H9 (cell line): ENCODE measurements at regions not wholly inside any gene's neighbourhood (a gene's known extent, or its start where the extent isn't known, plus 50 kb on each side); places are given as distances from the start of the nearest gene placed in this dataset.

Experiments used
- DNase-seq: peaks from one replicate; pipeline ENCODE4 v3.0.0-alpha.2; 2017
- H2AFZ ChIP-seq: one replicate; pipeline ENCODE4 v1.6.1; 2013; ENCODE audit warnings: mild to moderate bottlenecking, low read length, control low read depth, moderate library complexity
- H2AK5ac ChIP-seq: 2 replicates; pipeline ENCODE4 v1.6.1; 2013; ENCODE audit warnings: low read length, control low read depth, mixed read lengths; ENCODE audit not compliant: insufficient read length
- H2BK120ac ChIP-seq: one replicate; pipeline ENCODE4 v1.6.1; 2013; ENCODE audit warnings: low read depth, mild to moderate bottlenecking, low read length, control low read depth, inconsistent platforms; ENCODE audit not compliant: poor library complexity, severe bottlenecking
- H2BK12ac ChIP-seq: 2 replicates; pipeline ENCODE4 v1.6.1; 2013; ENCODE audit warnings: low read length, control low read depth, mixed read lengths, low read depth; ENCODE audit not compliant: insufficient read length
- H2BK15ac ChIP-seq: 2 replicates; pipeline ENCODE4 v1.6.1; 2013; ENCODE audit warnings: low read depth, low read length, control low read depth
- H2BK20ac ChIP-seq: one replicate; pipeline ENCODE4 v1.6.1; 2013; ENCODE audit warnings: low read depth, mild to moderate bottlenecking, low read length, control low read depth, inconsistent platforms; ENCODE audit not compliant: poor library complexity, severe bottlenecking
- H2BK5ac ChIP-seq: 2 replicates; pipeline ENCODE4 v1.6.1; 2013; ENCODE audit warnings: low read length, control low read depth, mixed read lengths; ENCODE audit not compliant: insufficient read length
- H3K14ac ChIP-seq: 2 replicates; pipeline ENCODE4 v1.6.1; 2013; ENCODE audit warnings: low read length, control low read depth; ENCODE audit not compliant: insufficient read depth
- H3K18ac ChIP-seq: 2 replicates; pipeline ENCODE4 v1.6.1; 2013; ENCODE audit warnings: low read depth, mild to moderate bottlenecking, mixed read lengths, low read length, control low read depth; ENCODE audit not compliant: insufficient read length
- H3K23ac ChIP-seq: 2 replicates; pipeline ENCODE4 v1.6.1; 2013; ENCODE audit warnings: low read length, control low read depth, mixed read lengths, low read depth; ENCODE audit not compliant: insufficient read length
- H3K23me2 ChIP-seq: 2 replicates; pipeline ENCODE4 v1.6.1; 2013; ENCODE audit warnings: low read depth, mild to moderate bottlenecking, mixed read lengths, low read length, control low read depth; ENCODE audit not compliant: insufficient read length, poor library complexity, severe bottlenecking
- H3K27ac ChIP-seq: 2 replicates; pipeline ENCODE4 v1.5.1; 2013; ENCODE audit warnings: low read length, control low read depth, mixed read lengths, low read depth; ENCODE audit not compliant: insufficient read length
- H3K27me3 ChIP-seq: 2 replicates; pipeline ENCODE4 v1.6.1; 2013; ENCODE audit warnings: low read length, control low read depth, inconsistent platforms; ENCODE audit not compliant: insufficient read depth
- H3K4ac ChIP-seq: 2 replicates; pipeline ENCODE4 v1.6.1; 2013; ENCODE audit warnings: low read depth, mild to moderate bottlenecking, control low read depth, inconsistent platforms, low read length, moderate library complexity
- H3K4me1 ChIP-seq: 2 replicates; pipeline ENCODE4 v1.6.1; 2013; ENCODE audit warnings: low read length, control low read depth, inconsistent platforms; ENCODE audit not compliant: insufficient read depth
- H3K4me2 ChIP-seq: 2 replicates; pipeline ENCODE4 v1.6.1; 2013; ENCODE audit warnings: low read length, control low read depth, mixed read lengths; ENCODE audit not compliant: insufficient read length, insufficient read depth
- H3K56ac ChIP-seq: 2 replicates; pipeline ENCODE4 v1.6.1; 2013; ENCODE audit warnings: low read depth, mild to moderate bottlenecking, mixed read lengths, low read length, control low read depth; ENCODE audit not compliant: insufficient read length
- H3K79me1 ChIP-seq: 2 replicates; pipeline ENCODE4 v1.6.1; 2013; ENCODE audit warnings: low read depth, mild to moderate bottlenecking, moderate library complexity, low read length, control low read depth, inconsistent platforms; ENCODE audit not compliant: insufficient read depth, poor library complexity, severe bottlenecking
- H3K79me2 ChIP-seq: 2 replicates; pipeline ENCODE4 v1.6.1; 2013; ENCODE audit warnings: low read length, control low read depth, inconsistent platforms; ENCODE audit not compliant: insufficient read depth
- H3K9ac ChIP-seq: 2 replicates; pipeline ENCODE4 v1.6.1; 2013; ENCODE audit warnings: low read length, control low read depth, mixed read lengths; ENCODE audit not compliant: insufficient read length; ENCODE audit errors: extremely low read depth
- H3K9me3 ChIP-seq: one replicate; pipeline ENCODE4 v1.6.1; 2013; ENCODE audit warnings: low read depth, low read length, inconsistent platforms; ENCODE audit not compliant: control insufficient read depth
- H3T11ph ChIP-seq: one replicate; pipeline ENCODE4 v1.6.1; 2013; ENCODE audit warnings: mild to moderate bottlenecking, low read length, control low read depth, inconsistent platforms
- H4K20me1 ChIP-seq: one replicate; pipeline ENCODE4 v1.6.1; 2013; ENCODE audit not compliant: control insufficient read depth, insufficient read length, insufficient read depth
- H4K5ac ChIP-seq: 2 replicates; pipeline ENCODE4 v1.6.1; 2013; ENCODE audit warnings: low read depth, mild to moderate bottlenecking, mixed read lengths, low read length, control low read depth; ENCODE audit not compliant: insufficient read length
- H4K8ac ChIP-seq: replicated peaks from 2 replicates; pipeline ENCODE4 v1.6.1; 2013; ENCODE audit warnings: low read length, control low read depth, mixed read lengths, low read depth; ENCODE audit not compliant: insufficient read length
- H4K91ac ChIP-seq: 2 replicates; pipeline ENCODE4 v1.6.1; 2013; ENCODE audit warnings: low read depth, mild to moderate bottlenecking, moderate library complexity, mixed read lengths, low read length, control low read depth; ENCODE audit not compliant: insufficient read length
- H3K27ac Mint-ChIP-seq, 3 experiments: 2 replicates in 2 of 3; 3 replicates in 1 of 3; pipeline ENCODE4 v1.8.0; 2020 to 2021; ENCODE audit warnings: mixed read lengths in 3 of 3, mild to moderate bottlenecking in 1 of 3, moderate library complexity in 1 of 3
- H3K27me3 Mint-ChIP-seq: 2 replicates; pipeline ENCODE4 v1.8.0; 2021; ENCODE audit warnings: low read depth, mild to moderate bottlenecking, moderate library complexity, mixed read lengths
- H3K36me3 Mint-ChIP-seq, 3 experiments: 2 replicates in 2 of 3; 3 replicates in 1 of 3; pipeline ENCODE4 v1.8.0; 2020 to 2021; ENCODE audit warnings: low read depth in 3 of 3, mixed read lengths in 3 of 3; ENCODE audit not compliant: insufficient read depth in 1 of 3
- H3K4me1 Mint-ChIP-seq, 2 experiments: 2 replicates each; pipeline ENCODE4 v1.8.0; 2020; ENCODE audit warnings: mixed read lengths in 2 of 2
- H3K4me3 Mint-ChIP-seq, 2 experiments: 2 replicates in 1 of 2; 3 replicates in 1 of 2; pipeline ENCODE4 v1.8.0; 2020 to 2021; ENCODE audit warnings: mild to moderate bottlenecking in 2 of 2, mixed read lengths in 2 of 2, moderate library complexity in 1 of 2
- H3K9me3 Mint-ChIP-seq, 2 experiments: 2 replicates in 1 of 2; 3 replicates in 1 of 2; pipeline ENCODE4 v1.8.0; 2020; ENCODE audit warnings: mild to moderate bottlenecking in 2 of 2, mixed read lengths in 2 of 2, moderate library complexity in 1 of 2
- CTCF ChIP-seq: fragments of 200-600 bp; sonication (generic); conservative IDR thresholded peaks from 3 replicates; pipeline ENCODE4 v1.8.0; 2021; ENCODE audit warnings: antibody characterized with exemption, mild to moderate bottlenecking
- WGBS: extraction: QIAGEN DNeasy Blood & Tissue Kit; methylation state at CpG from one replicate; pipeline ENCODE4 v1.1.7; 2013; ENCODE audit warnings: missing lambda C conversion rate, low lambda C conversion rate, mixed read lengths; ENCODE audit not compliant: insufficient read length; ENCODE audit errors: extremely low coverage; 5-methylcytosine and 5-hydroxymethylcytosine counted together

- Histone ChIP-seq H2BK15ac (no peak overlapping the region), H3K79me2 (no peaks in the 10 kb centered on the region), H3T11ph (no peak overlapping the region), H3K56ac (no peak overlapping the region), H3K27ac (no peak overlapping the region), H4K91ac (no peak overlapping the region), H3K4me1 (no peaks in the 10 kb centered on the region), H3K9ac (no peak overlapping the region), H3K27me3 (no peaks in the 10 kb centered on the region), H3K23ac (no peak overlapping the region), H2AK5ac (no peak overlapping the region), H4K20me1 (no peaks in the 10 kb centered on the region), H2AFZ (no peak overlapping the region), H2BK20ac (no peak overlapping the region), H3K4ac (no peak overlapping the region), H2BK5ac (no peak overlapping the region), H3K9me3 (no peaks in the 10 kb centered on the region), H3K18ac (no peak overlapping the region), H2BK12ac (no peak overlapping the region), H4K8ac (no peak overlapping the region), H2BK120ac (no peak overlapping the region), H3K14ac (no peak overlapping the region), H4K5ac (no peak overlapping the region), H3K23me2 (no peaks in the 10 kb centered on the region), H3K4me2 (no peak overlapping the region), H3K79me1 (no peaks in the 10 kb centered on the region)
- Mint-ChIP-seq H3K9me3 (peaks cover 2 to 3% of the 10 kb centered on the region in 2 experiments; a peak in 1 of 5 replicates), H3K4me3 (no peak overlapping the region), H3K27ac (no peak overlapping the region; a peak in 1 of 7 replicates), H3K36me3 (peaks cover 0 to 5% (median 0%) of the 10 kb centered on the region in 3 experiments; a peak in 2 of 7 replicates), H3K4me1 (peaks cover 5 to 8% of the 10 kb centered on the region in 2 experiments; a peak in 2 of 4 replicates), H3K27me3 (no peaks in the 10 kb centered on the region)
- no CpG with 5 or more reads among the region's 1 CpG for WGBS
- no peak for TF ChIP-seq CTCF
- DNase-seq: no peak
Measured at GRCh38 chr18:39260565-39260964, 1695.0 kb upstream of the CELF4 start.
